IMR-90 (cell line): ENCODE measurements at regions not wholly inside any gene's neighbourhood (a gene's known extent, or its start where the extent isn't known, plus 50 kb on each side); places are given as distances from the start of the nearest gene placed in this dataset.

ENCODE experiments used
- ATAC-seq: fragments of 200-7000 bp; cut with Tn5 transposase; 2 replicates; pipeline ENCODE4 v1.9.1; 2020; ENCODE audit warnings: low read depth, mild to moderate bottlenecking, moderate library complexity
- BruUV-seq: library from RNA; stranded (reverse); fragments of 400-500 nt; replicated peaks from 2 replicates; lab custom pipeline; 2021; lab: Mats Ljungman, UMichigan
- CTCF ChIA-PET: fragments of 300-600 bp; formaldehyde crosslinking; extraction: SDS; loops from one replicate; lab custom pipeline; 2021; ENCODE audit warnings: antibody characterized with exemption; lab: Yijun Ruan, JAX
- POLR2A ChIA-PET: fragments of 300-600 bp; sonication (Branson Sonifier 250); formaldehyde crosslinking; loops from one replicate; lab custom pipeline; 2022; ENCODE audit warnings: antibody characterized with exemption; ENCODE audit not compliant: unreplicated experiment; lab: Charles Lee
- DNase-seq: peaks from one replicate; pipeline ENCODE4 v3.0.0; 2013
- H2AFZ ChIP-seq: replicated peaks from 2 replicates; pipeline ENCODE3; 2013; ENCODE audit warnings: low read length, mild to moderate bottlenecking; ENCODE audit not compliant: poor library complexity
- H2AK5ac ChIP-seq: 2 replicates; pipeline ENCODE4 v1.6.1; 2013; ENCODE audit warnings: low read depth, low read length, inconsistent platforms
- H2AK9ac ChIP-seq: replicated peaks from 2 replicates; pipeline ENCODE3; 2013; ENCODE audit warnings: mild to moderate bottlenecking, low read depth, low read length, moderate library complexity; ENCODE audit not compliant: poor library complexity
- H2BK120ac ChIP-seq: 2 replicates; pipeline ENCODE4 v1.6.1; 2013; ENCODE audit warnings: low read depth, low read length, inconsistent platforms
- H2BK15ac ChIP-seq: 3 replicates; pipeline ENCODE4 v1.6.1; 2013; ENCODE audit warnings: low read depth, low read length, inconsistent platforms
- H2BK20ac ChIP-seq: 2 replicates; pipeline ENCODE4 v1.6.1; 2013; ENCODE audit warnings: low read depth, mild to moderate bottlenecking, inconsistent platforms, low read length, moderate library complexity
- H2BK5ac ChIP-seq: 2 replicates; pipeline ENCODE4 v1.6.1; 2013; ENCODE audit warnings: mild to moderate bottlenecking, low read depth, low read length, inconsistent platforms; ENCODE audit not compliant: poor library complexity, severe bottlenecking
- H3K14ac ChIP-seq: replicated peaks from 2 replicates; pipeline ENCODE4 v1.6.1; 2013; ENCODE audit warnings: low read depth, low read length, inconsistent platforms
- H3K18ac ChIP-seq: 2 replicates; pipeline ENCODE4 v1.6.1; 2013; ENCODE audit warnings: low read depth, low read length, control low read depth
- H3K23ac ChIP-seq: 2 replicates; pipeline ENCODE4 v1.6.1; 2013; ENCODE audit warnings: low read depth, low read length, inconsistent platforms
- H3K27ac ChIP-seq: 2 replicates; pipeline ENCODE4 v1.5.1; 2013; ENCODE audit warnings: mild to moderate bottlenecking, control low read depth, low read length; ENCODE audit not compliant: insufficient read depth
- H3K27me3 ChIP-seq: 2 replicates; pipeline ENCODE4 v1.6.1; 2013; ENCODE audit warnings: low read length; ENCODE audit not compliant: control insufficient read depth, insufficient read depth
- H3K36me3 ChIP-seq: 2 replicates; pipeline ENCODE4 v1.6.1; 2013; ENCODE audit warnings: low read length, mixed read lengths; ENCODE audit not compliant: control insufficient read depth, insufficient read depth
- H3K4ac ChIP-seq: 2 replicates; pipeline ENCODE4 v1.6.1; 2013; ENCODE audit warnings: low read depth, low read length, inconsistent platforms
- H3K4me1 ChIP-seq: 2 replicates; pipeline ENCODE4 v1.6.1; 2013; ENCODE audit warnings: low read length, mixed read lengths; ENCODE audit not compliant: control insufficient read depth, insufficient read depth
- H3K4me2 ChIP-seq: 2 replicates; pipeline ENCODE4 v1.6.1; 2013; ENCODE audit warnings: low read depth, mild to moderate bottlenecking, control low read depth, low read length, moderate library complexity
- H3K4me3 ChIP-seq: 2 replicates; pipeline ENCODE4 v1.5.1; 2013; ENCODE audit warnings: low read depth, mild to moderate bottlenecking, control low read depth, low read length, moderate library complexity; ENCODE audit not compliant: insufficient read depth
- H3K56ac ChIP-seq: 2 replicates; pipeline ENCODE4 v1.6.1; 2013; ENCODE audit warnings: low read length, inconsistent platforms; ENCODE audit not compliant: insufficient read depth; ENCODE audit errors: extremely low read depth
- H3K79me1 ChIP-seq, 2 experiments: 2 replicates each; pipeline ENCODE4 v1.6.1; 2013; ENCODE audit warnings: low read length in 2 of 2, inconsistent platforms in 1 of 2, low read depth in 1 of 2
- H3K9ac ChIP-seq: 2 replicates; pipeline ENCODE4 v1.6.1; 2013; ENCODE audit warnings: low read depth, low read length, control low read depth
- H3K9me1 ChIP-seq: 2 replicates; pipeline ENCODE4 v1.6.1; 2013; ENCODE audit warnings: low read length, inconsistent platforms; ENCODE audit not compliant: insufficient read depth
- H3K9me3 ChIP-seq: 2 replicates; pipeline ENCODE4 v1.6.1; 2013; ENCODE audit warnings: low read length; ENCODE audit not compliant: control insufficient read depth, insufficient read depth
- H4K20me1 ChIP-seq: 2 replicates; pipeline ENCODE4 v1.6.1; 2013; ENCODE audit warnings: low read length, inconsistent platforms; ENCODE audit not compliant: insufficient read depth
- H4K5ac ChIP-seq: 2 replicates; pipeline ENCODE4 v1.6.1; 2013; ENCODE audit warnings: mild to moderate bottlenecking, low read depth, low read length, control low read depth
- H4K8ac ChIP-seq, 2 experiments: 2 replicates each; pipeline ENCODE4 v1.6.1; 2013; ENCODE audit warnings: low read depth in 2 of 2, low read length in 2 of 2, control low read depth in 1 of 2, inconsistent platforms in 1 of 2
- H4K91ac ChIP-seq: 2 replicates; pipeline ENCODE4 v1.6.1; 2013; ENCODE audit warnings: low read depth, low read length, inconsistent platforms; ENCODE audit not compliant: insufficient read depth
- BHLHE40 ChIP-seq: fragments of 150-350 bp; IDR thresholded peaks from 2 replicates; pipeline ENCODE4 v1.6.1; 2016; ENCODE audit warnings: mild to moderate bottlenecking, low read depth, low read length
- CEBPB ChIP-seq: IDR thresholded peaks from 2 replicates; pipeline ENCODE4 v1.6.1; 2012; ENCODE audit warnings: low read depth, low read length, improper control_type of control experiment
- CHD1 ChIP-seq: IDR thresholded peaks from 2 replicates; pipeline ENCODE4 v1.6.1; 2012; ENCODE audit warnings: low read depth, low read length, improper control_type of control experiment
- FOS ChIP-seq: fragments of 150-350 bp; IDR thresholded peaks from 2 replicates; pipeline ENCODE4 v1.6.1; 2016; ENCODE audit warnings: low read depth, low read length
- MAFK ChIP-seq: IDR thresholded peaks from 2 replicates; pipeline ENCODE4 v1.6.1; 2012; ENCODE audit warnings: low read depth, low read length, improper control_type of control experiment
- MXI1 ChIP-seq: IDR thresholded peaks from 2 replicates; pipeline ENCODE4 v1.6.1; 2012; ENCODE audit warnings: low read depth, mild to moderate bottlenecking, low read length, moderate library complexity, borderline replicate concordance
- NFE2L2 ChIP-seq: fragments of 150-350 bp; IDR thresholded peaks from 2 replicates; pipeline ENCODE4 v1.6.1; 2016; ENCODE audit warnings: low read depth, mild to moderate bottlenecking, low read length
- POLR2A ChIP-seq: IDR thresholded peaks from 2 replicates; pipeline ENCODE4 v1.6.1; 2012; ENCODE audit warnings: mild to moderate bottlenecking, low read depth, low read length
- RAD21 ChIP-seq: IDR thresholded peaks from 2 replicates; pipeline ENCODE4 v1.6.1; 2012; ENCODE audit warnings: low read length, improper control_type of control experiment
- RCOR1 ChIP-seq: IDR thresholded peaks from 2 replicates; pipeline ENCODE4 v1.6.1; 2012; ENCODE audit warnings: mild to moderate bottlenecking, low read length, improper control_type of control experiment; ENCODE audit not compliant: insufficient replicate concordance
- RFX5 ChIP-seq: IDR thresholded peaks from 2 replicates; pipeline ENCODE4 v1.8.0; 2012; ENCODE audit warnings: low read depth, mild to moderate bottlenecking, low read length, moderate library complexity
- SMC3 ChIP-seq: fragments of 150-350 bp; IDR thresholded peaks from 2 replicates; pipeline ENCODE4 v1.6.1; 2016; ENCODE audit warnings: low read depth, mild to moderate bottlenecking, antibody characterized with exemption, low read length, moderate library complexity
- WGBS, 2 experiments: methylation state at CpG; one replicate each; pipeline versions ENCODE4 v1.1.5 to v1.1.7; 2013; ENCODE audit warnings: missing lambda C conversion rate in 2 of 2; ENCODE audit not compliant: insufficient read length in 1 of 2; ENCODE audit errors: extremely low coverage in 2 of 2; 5-methylcytosine and 5-hydroxymethylcytosine counted together
- dilution Hi-C: fragments of 300-500 bp; cut with HindIII; formaldehyde crosslinking; loops from one replicate; pipeline ENCODE4 v1.14.3; 2018; ENCODE audit warnings: low sequenced_read_pairs; ENCODE audit not compliant: unreplicated experiment
- in situ Hi-C: fragments of 300-500 bp; cut with MboI; formaldehyde crosslinking; loops from 3 replicates; pipeline ENCODE4 v1.14.3; 2019; ENCODE audit warnings: low sequenced_read_pairs, inconsistent platforms, mixed read lengths
- intact Hi-C: fragments of 100-400 bp; cut with micrococcal nuclease; formaldehyde crosslinking; loops from 2 replicates; pipeline ENCODE4 v1.10.0; 2022
- TF ChIP-seq, protein P1 (sequence below): fragments of 150-350 bp; IDR thresholded peaks from 2 replicates; pipeline ENCODE4 v1.6.1; 2017; ENCODE audit warnings: mild to moderate bottlenecking, antibody characterized with exemption, low read length, low read depth
- TF ChIP-seq, protein P2 (sequence below): conservative IDR thresholded peaks from 2 replicates; pipeline ENCODE4 v1.5.1; 2012; ENCODE audit warnings: mild to moderate bottlenecking, low read depth, low read length, improper control_type of control experiment
- TF ChIP-seq, protein P3 (sequence below): fragments of 150-350 bp; IDR thresholded peaks from 2 replicates; pipeline ENCODE4 v1.6.1; 2016; ENCODE audit warnings: low read depth, mild to moderate bottlenecking, low read length, moderate library complexity, borderline replicate concordance

DNA sequence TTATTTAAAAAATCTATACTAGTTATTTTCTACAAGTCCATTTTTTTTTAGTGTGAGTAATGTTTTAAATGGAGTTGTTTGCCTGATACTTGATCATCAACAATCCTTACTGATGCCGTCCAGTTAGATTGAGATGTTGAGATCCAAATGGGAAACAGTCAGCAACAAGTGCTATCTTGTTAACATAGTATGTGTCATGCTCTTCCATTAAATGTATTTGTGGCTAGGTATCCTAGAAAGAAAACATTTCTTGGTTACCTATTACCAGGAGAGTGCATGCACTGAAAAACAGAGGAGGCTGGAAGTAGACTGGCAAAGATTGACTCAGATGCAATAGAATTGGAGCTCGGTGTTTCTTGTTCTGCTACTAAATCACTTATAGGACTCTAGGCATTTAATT, 123.4 kb upstream of the MAN2A1 start:
- BruUV-seq = no TSS peak
- no peak overlapping the region for H2BK20ac ChIP-seq
- H3K9me3 ChIP-seq = no peaks in the 10 kb centered on the region

More for the DNA sequence above, 123.4 kb upstream of the MAN2A1 start:
- H3K18ac ChIP-seq = no peak overlapping the region
- no peak overlapping the region for H3K9ac ChIP-seq
- ATAC-seq (no peak), DNase-seq (no peak)
- H4K91ac ChIP-seq = no peak overlapping the region
- no peak overlapping the region for H2BK5ac ChIP-seq
- H3K56ac ChIP-seq = no peak overlapping the region
- H2AFZ ChIP-seq = no peak overlapping the region
- WGBS, 2 experiments = no CpG with 5 or more reads among the region's 2 CpGs
- no peaks in the 10 kb centered on the region for H4K20me1 ChIP-seq
- no peak overlapping the region for H4K8ac ChIP-seq
- H4K5ac ChIP-seq = no peak overlapping the region
- H3K14ac ChIP-seq = no peak overlapping the region
- H2BK120ac ChIP-seq = no peak overlapping the region
- H3K4me1 ChIP-seq = no peaks in the 10 kb centered on the region
- intact Hi-C loops = loop anchor here (10.0 kb wide), 1 partner anchor 1058 kb away; no protein-coding TSS in a partner anchor
- H2AK9ac ChIP-seq = no peak overlapping the region
- TF ChIP-seq, protein P1, sequence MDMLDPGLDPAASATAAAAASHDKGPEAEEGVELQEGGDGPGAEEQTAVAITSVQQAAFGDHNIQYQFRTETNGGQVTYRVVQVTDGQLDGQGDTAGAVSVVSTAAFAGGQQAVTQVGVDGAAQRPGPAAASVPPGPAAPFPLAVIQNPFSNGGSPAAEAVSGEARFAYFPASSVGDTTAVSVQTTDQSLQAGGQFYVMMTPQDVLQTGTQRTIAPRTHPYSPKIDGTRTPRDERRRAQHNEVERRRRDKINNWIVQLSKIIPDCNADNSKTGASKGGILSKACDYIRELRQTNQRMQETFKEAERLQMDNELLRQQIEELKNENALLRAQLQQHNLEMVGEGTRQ = no peak
- TF ChIP-seq POLR2A (no peak), CEBPB (no peak), MXI1 (no peak), BHLHE40 (no peak), RFX5 (no peak), CHD1 (no peak), NFE2L2 (no peak), MAFK (no peak), RCOR1 (no peak), SMC3 (no peak), FOS (no peak), RAD21 (no peak)
- TF ChIP-seq, protein P2, sequence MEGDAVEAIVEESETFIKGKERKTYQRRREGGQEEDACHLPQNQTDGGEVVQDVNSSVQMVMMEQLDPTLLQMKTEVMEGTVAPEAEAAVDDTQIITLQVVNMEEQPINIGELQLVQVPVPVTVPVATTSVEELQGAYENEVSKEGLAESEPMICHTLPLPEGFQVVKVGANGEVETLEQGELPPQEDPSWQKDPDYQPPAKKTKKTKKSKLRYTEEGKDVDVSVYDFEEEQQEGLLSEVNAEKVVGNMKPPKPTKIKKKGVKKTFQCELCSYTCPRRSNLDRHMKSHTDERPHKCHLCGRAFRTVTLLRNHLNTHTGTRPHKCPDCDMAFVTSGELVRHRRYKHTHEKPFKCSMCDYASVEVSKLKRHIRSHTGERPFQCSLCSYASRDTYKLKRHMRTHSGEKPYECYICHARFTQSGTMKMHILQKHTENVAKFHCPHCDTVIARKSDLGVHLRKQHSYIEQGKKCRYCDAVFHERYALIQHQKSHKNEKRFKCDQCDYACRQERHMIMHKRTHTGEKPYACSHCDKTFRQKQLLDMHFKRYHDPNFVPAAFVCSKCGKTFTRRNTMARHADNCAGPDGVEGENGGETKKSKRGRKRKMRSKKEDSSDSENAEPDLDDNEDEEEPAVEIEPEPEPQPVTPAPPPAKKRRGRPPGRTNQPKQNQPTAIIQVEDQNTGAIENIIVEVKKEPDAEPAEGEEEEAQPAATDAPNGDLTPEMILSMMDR = no peak
- TF ChIP-seq, protein P3, sequence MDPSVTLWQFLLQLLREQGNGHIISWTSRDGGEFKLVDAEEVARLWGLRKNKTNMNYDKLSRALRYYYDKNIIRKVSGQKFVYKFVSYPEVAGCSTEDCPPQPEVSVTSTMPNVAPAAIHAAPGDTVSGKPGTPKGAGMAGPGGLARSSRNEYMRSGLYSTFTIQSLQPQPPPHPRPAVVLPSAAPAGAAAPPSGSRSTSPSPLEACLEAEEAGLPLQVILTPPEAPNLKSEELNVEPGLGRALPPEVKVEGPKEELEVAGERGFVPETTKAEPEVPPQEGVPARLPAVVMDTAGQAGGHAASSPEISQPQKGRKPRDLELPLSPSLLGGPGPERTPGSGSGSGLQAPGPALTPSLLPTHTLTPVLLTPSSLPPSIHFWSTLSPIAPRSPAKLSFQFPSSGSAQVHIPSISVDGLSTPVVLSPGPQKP = no peak
- ChIA-PET CTCF (no interaction called here), POLR2A (interaction anchor here (0.6 kb wide), 1 partner anchor 604 kb away, joined by 3 read pairs; no protein-coding TSS in a partner anchor)
- no peak overlapping the region for H3K27ac ChIP-seq
- H2BK15ac ChIP-seq = no peak overlapping the region
- H3K4me2 ChIP-seq = no peak overlapping the region
- H3K36me3 ChIP-seq = no peaks in the 10 kb centered on the region
- H2AK5ac ChIP-seq = no peak overlapping the region
- H3K9me1 ChIP-seq = no peaks in the 10 kb centered on the region
- dilution Hi-C loops = no loop called here
- no peaks in the 10 kb centered on the region for H3K27me3 ChIP-seq
- H3K4me3 ChIP-seq = no peak overlapping the region
- no peaks in the 10 kb centered on the region for H3K79me1 ChIP-seq
- in situ Hi-C loops = no loop called here
- H3K4ac ChIP-seq = no peak overlapping the region
- H3K23ac ChIP-seq = no peak overlapping the region
